Liver (tissue), 8 donors: ENCODE measurements at regions not wholly inside any gene's neighbourhood (a gene's known extent, or its start where the extent isn't known, plus 50 kb on each side); places are given as distances from the start of the nearest gene placed in this dataset.

ENCODE experiments used
- DNase-seq: peaks from one replicate; pipeline ENCODE4 v3.0.0-alpha.2; 2017; ENCODE audit warnings: low spot score
- H3K27ac ChIP-seq, 2 donors: one replicate each; pipeline ENCODE4 v1.7.0; 2013; ENCODE audit warnings: inconsistent platforms in 2 of 2, low read length in 2 of 2, control low read depth in 1 of 2, low read depth in 1 of 2, mild to moderate bottlenecking in 1 of 2
- H3K27me3 ChIP-seq, 4 donors: one replicate each; pipeline versions ENCODE4 v1.6.1 to v1.7.0; 2013; ENCODE audit warnings: low read length in 3 of 4, inconsistent platforms in 1 of 4, mild to moderate bottlenecking in 1 of 4, moderate library complexity in 1 of 4; ENCODE audit not compliant: control insufficient read depth in 4 of 4, insufficient read depth in 4 of 4
- H3K36me3 ChIP-seq, 4 donors: one replicate each; pipeline versions ENCODE4 v1.6.1 to v1.7.0; 2013; ENCODE audit warnings: low read length in 3 of 4, mild to moderate bottlenecking in 3 of 4, low read depth in 1 of 4, moderate library complexity in 1 of 4; ENCODE audit not compliant: control insufficient read depth in 4 of 4, insufficient read depth in 3 of 4
- H3K4me1 ChIP-seq, 4 donors: one replicate each; pipeline versions ENCODE4 v1.6.1 to v1.7.0; 2013; ENCODE audit warnings: low read length in 3 of 4, mild to moderate bottlenecking in 3 of 4, moderate library complexity in 1 of 4; ENCODE audit not compliant: control insufficient read depth in 4 of 4, insufficient read depth in 4 of 4
- H3K4me3 ChIP-seq, 3 donors: one replicate each; pipeline versions ENCODE4 v1.6.1 to v1.7.0; 2013; ENCODE audit warnings: low read length in 3 of 3, control low read depth in 1 of 3, low read depth in 1 of 3, mild to moderate bottlenecking in 1 of 3
- H3K9ac ChIP-seq, 2 donors: one replicate each; pipeline ENCODE4 v1.7.0; 2013; ENCODE audit warnings: low read length in 2 of 2, mild to moderate bottlenecking in 2 of 2, moderate library complexity in 2 of 2, control low read depth in 1 of 2, low read depth in 1 of 2
- H3K9me3 ChIP-seq, 4 donors: one replicate each; pipeline versions ENCODE4 v1.6.1 to v1.7.0; 2013; ENCODE audit warnings: low read length in 3 of 4; ENCODE audit not compliant: control insufficient read depth in 4 of 4
- ATF3 ChIP-seq: IDR thresholded peaks from 2 replicates; pipeline ENCODE4 v1.6.1; 2016; ENCODE audit warnings: antibody characterized with exemption
- CTCF ChIP-seq: fragments of 150-350 bp; IDR thresholded peaks from 2 replicates; pipeline ENCODE4 v1.5.1; 2017; ENCODE audit warnings: improper control_type of control experiment, low read depth, low read length; ENCODE audit not compliant: missing input control
- EGR1 ChIP-seq, 2 donors: IDR thresholded peaks; 2 replicates each; pipeline ENCODE4 v1.6.1; 2016 to 2018; ENCODE audit warnings: antibody characterized with exemption in 2 of 2, low read depth in 2 of 2
- FOXA1 ChIP-seq: IDR thresholded peaks from 2 replicates; pipeline ENCODE4 v1.6.1; 2016; ENCODE audit warnings: antibody characterized with exemption
- FOXA2 ChIP-seq: IDR thresholded peaks from 2 replicates; pipeline ENCODE4 v1.6.1; 2016; ENCODE audit warnings: antibody characterized with exemption
- GABPA ChIP-seq, 2 donors: IDR thresholded peaks in 1 of 2; conservative IDR thresholded peaks in 1 of 2; 2 replicates each; pipeline ENCODE4 v1.6.1; 2016; ENCODE audit warnings: antibody characterized with exemption in 2 of 2, mild to moderate bottlenecking in 1 of 2, moderate library complexity in 1 of 2
- HNF4A ChIP-seq, 2 donors: conservative IDR thresholded peaks; 2 replicates each; pipeline ENCODE4 v1.6.1; 2016; ENCODE audit warnings: antibody characterized with exemption in 2 of 2, mild to moderate bottlenecking in 2 of 2
- HNF4G ChIP-seq: IDR thresholded peaks from 2 replicates; pipeline ENCODE4 v1.6.1; 2016; ENCODE audit warnings: antibody characterized with exemption
- JUND ChIP-seq, 2 donors: IDR thresholded peaks; 2 replicates each; pipeline ENCODE4 v1.6.1; 2016; ENCODE audit warnings: antibody characterized with exemption in 2 of 2
- MAX ChIP-seq: IDR thresholded peaks from 2 replicates; pipeline ENCODE4 v1.6.1; 2016; ENCODE audit warnings: antibody characterized with exemption
- NR2F2 ChIP-seq: IDR thresholded peaks from 2 replicates; pipeline ENCODE4 v1.6.1; 2016; ENCODE audit warnings: antibody characterized with exemption
- RAD21 ChIP-seq, 2 donors: IDR thresholded peaks; 2 replicates each; pipeline ENCODE4 v1.6.1; 2016; ENCODE audit warnings: antibody characterized with exemption in 2 of 2, mild to moderate bottlenecking in 2 of 2
- REST ChIP-seq: IDR thresholded peaks from 2 replicates; pipeline ENCODE4 v1.6.1; 2016; ENCODE audit warnings: antibody characterized with exemption, mild to moderate bottlenecking
- RXRA ChIP-seq, 2 donors: IDR thresholded peaks; 2 replicates each; pipeline ENCODE4 v1.6.1; 2017 to 2018; ENCODE audit warnings: antibody characterized with exemption in 2 of 2, mild to moderate bottlenecking in 1 of 2
- SP1 ChIP-seq: IDR thresholded peaks from 2 replicates; pipeline ENCODE4 v1.6.1; 2018; ENCODE audit warnings: antibody characterized with exemption, mild to moderate bottlenecking
- TAF1 ChIP-seq: conservative IDR thresholded peaks from 2 replicates; pipeline ENCODE4 v1.6.1; 2016; ENCODE audit warnings: antibody characterized with exemption, mild to moderate bottlenecking
- YY1 ChIP-seq: IDR thresholded peaks from 2 replicates; pipeline ENCODE4 v1.6.1; 2016; ENCODE audit warnings: antibody characterized with exemption, mild to moderate bottlenecking
- ZBTB33 ChIP-seq: IDR thresholded peaks from 2 replicates; pipeline ENCODE4 v1.6.1; 2016; ENCODE audit warnings: antibody characterized with exemption
- WGBS: extraction: QIAGEN DNeasy Blood & Tissue Kit; methylation state at CpG from one replicate; pipeline ENCODE4 v1.1.7; 2013; 5-methylcytosine and 5-hydroxymethylcytosine counted together
- donor health status: healthy.
- donor health status: healthy.
- donor health status: healthy.
- donor health status: healthy.
- donor health status: healthy.

GRCh38 chr7:52959336-52959735 is 76.1 kb upstream of the POM121L12 start:
- WGBS = 80% methylated on average over 1 of the region's 1 CpG
- Histone ChIP-seq H3K4me3 (no peak overlapping the region), H3K4me1 (no peaks in the 10 kb centered on the region), H3K27ac (no peak overlapping the region), H3K9me3 (no peaks in the 10 kb centered on the region), H3K27me3 (no peaks in the 10 kb centered on the region), H3K36me3 (no peaks in the 10 kb centered on the region), H3K9ac (no peak overlapping the region)
- no peak for DNase-seq
- no peak for TF ChIP-seq MAX
- TF ChIP-seq HNF4A (conservative IDR thresholded peaks at IDR 0.05) = no peak
- TF ChIP-seq HNF4G = no peak
- TF ChIP-seq CTCF = no peak
- no peak for TF ChIP-seq RAD21 (IDR thresholded peaks at IDR 0.05)
- TF ChIP-seq SP1 = no peak
- TF ChIP-seq FOXA2 = no peak
- no peak for TF ChIP-seq ZBTB33
- no peak for TF ChIP-seq JUND (IDR thresholded peaks at IDR 0.05)
- TF ChIP-seq ATF3 = no peak
- TF ChIP-seq EGR1 (IDR thresholded peaks at IDR 0.05; ENCODE audit: low read depth in 2 of 2) = no peak
- TF ChIP-seq REST = no peak
- TF ChIP-seq TAF1 = no peak
- TF ChIP-seq YY1 = no peak
- TF ChIP-seq NR2F2 = no peak
- no peak for TF ChIP-seq FOXA1
- no peak for TF ChIP-seq RXRA (IDR thresholded peaks at IDR 0.05)
- no peak for TF ChIP-seq GABPA (IDR thresholded peaks at IDR 0.05 in 1 of 2, conservative IDR thresholded peaks at IDR 0.05 in 1 of 2)
